HEK293T (cell line): ENCODE measurements at regions not wholly inside any gene's neighbourhood (a gene's known extent, or its start where the extent isn't known, plus 50 kb on each side); places are given as distances from the start of the nearest gene placed in this dataset.
A peak's percentile ranks its signal among the peaks of the same experiment; 100 is the strongest.

ENCODE experiments used
- CTCF ChIA-PET: fragments of 350-600 bp; formaldehyde crosslinking; extraction: SDS; loops from one replicate; lab custom pipeline; 2021; ENCODE audit warnings: antibody characterized with exemption, inconsistent platforms; lab: Yijun Ruan, JAX
- POLR2A ChIA-PET: fragments of 350-600 bp; formaldehyde crosslinking; extraction: SDS; loops from one replicate; lab custom pipeline; 2020; ENCODE audit warnings: antibody characterized with exemption, inconsistent platforms; lab: Yijun Ruan, JAX
- DNase-seq: peaks from one replicate; pipeline ENCODE4 v3.0.0; 2012; ENCODE audit warnings: mixed read lengths; ENCODE audit errors: extremely low spot score
- ARNT ChIP-seq: fragments of 450-650 bp; IDR thresholded peaks from 2 replicates; pipeline ENCODE4 v1.6.1; 2017; ENCODE audit warnings: mild to moderate bottlenecking
- BHLHE40 ChIP-seq: fragments of 450-650 bp; IDR thresholded peaks from 2 replicates; pipeline ENCODE4 v1.6.1; 2016; ENCODE audit warnings: mild to moderate bottlenecking, moderate library complexity, borderline replicate concordance
- CTBP1 ChIP-seq: fragments of 450-650 bp; IDR thresholded peaks from 2 replicates; pipeline ENCODE4 v1.6.1; 2016; ENCODE audit warnings: borderline replicate concordance
- ELF4 ChIP-seq: fragments of 450-650 bp; IDR thresholded peaks from 2 replicates; pipeline ENCODE4 v1.6.1; 2017; ENCODE audit warnings: antibody characterized with exemption
- FOXA1 ChIP-seq: fragments of 450-650 bp; IDR thresholded peaks from 2 replicates; pipeline ENCODE4 v1.6.1; 2016; ENCODE audit warnings: mild to moderate bottlenecking
- FOXK2 ChIP-seq: fragments of 450-650 bp; IDR thresholded peaks from 2 replicates; pipeline ENCODE4 v1.6.1; 2016; ENCODE audit warnings: mild to moderate bottlenecking
- FOXM1 ChIP-seq: fragments of 450-650 bp; IDR thresholded peaks from 2 replicates; pipeline ENCODE4 v1.6.1; 2017; ENCODE audit warnings: mild to moderate bottlenecking, borderline replicate concordance
- HDGF ChIP-seq: fragments of 450-650 bp; IDR thresholded peaks from 2 replicates; pipeline ENCODE4 v1.6.1; 2017; ENCODE audit warnings: antibody characterized with exemption, borderline replicate concordance
- L3MBTL2 ChIP-seq: fragments of 450-650 bp; conservative IDR thresholded peaks from 2 replicates; pipeline ENCODE4 v1.6.1; 2016; ENCODE audit warnings: mild to moderate bottlenecking
- LEF1 ChIP-seq: fragments of 450-650 bp; IDR thresholded peaks from 2 replicates; pipeline ENCODE4 v1.6.1; 2017; ENCODE audit warnings: mild to moderate bottlenecking, borderline replicate concordance
- NFRKB ChIP-seq: fragments of 450-650 bp; IDR thresholded peaks from 2 replicates; pipeline ENCODE4 v1.6.1; 2016; ENCODE audit warnings: mild to moderate bottlenecking, moderate library complexity
- SP1 ChIP-seq: fragments of 450-650 bp; IDR thresholded peaks from 2 replicates; pipeline ENCODE4 v1.6.1; 2017
- SUZ12 ChIP-seq: fragments of 450-650 bp; IDR thresholded peaks from 2 replicates; pipeline ENCODE4 v1.6.1; 2016; ENCODE audit warnings: mild to moderate bottlenecking
- TARDBP ChIP-seq: fragments of 450-650 bp; IDR thresholded peaks from 2 replicates; pipeline ENCODE4 v1.6.1; 2016
- ZNF384 ChIP-seq: fragments of 450-650 bp; IDR thresholded peaks from 2 replicates; pipeline ENCODE4 v1.6.1; 2016
- TF ChIP-seq, protein P1 (sequence below): fragments of 450-650 bp; IDR thresholded peaks from 2 replicates; pipeline ENCODE4 v1.6.1; 2016

DNA sequence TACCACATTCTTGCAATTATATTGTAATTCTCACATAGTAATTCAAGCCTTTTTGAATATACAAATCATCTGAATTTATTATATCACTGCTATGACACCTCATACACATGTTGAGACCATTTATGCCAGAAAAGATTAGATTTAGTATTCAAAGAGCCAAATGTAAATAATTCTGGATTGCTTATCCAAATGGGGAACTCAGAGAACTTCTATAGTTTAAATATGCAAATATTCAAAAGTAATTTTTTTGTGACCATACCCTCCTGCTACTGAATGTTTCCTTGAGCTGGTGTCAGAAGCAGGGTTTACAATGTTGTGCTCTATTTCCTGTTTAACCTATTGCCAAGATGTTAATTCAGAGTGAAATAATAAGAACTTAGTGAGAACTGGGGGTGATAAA lies 372.2 kb downstream of the TRIML1 start:
- ChIA-PET POLR2A (no interaction called here), CTCF (no interaction called here)
- TF ChIP-seq, protein P1, sequence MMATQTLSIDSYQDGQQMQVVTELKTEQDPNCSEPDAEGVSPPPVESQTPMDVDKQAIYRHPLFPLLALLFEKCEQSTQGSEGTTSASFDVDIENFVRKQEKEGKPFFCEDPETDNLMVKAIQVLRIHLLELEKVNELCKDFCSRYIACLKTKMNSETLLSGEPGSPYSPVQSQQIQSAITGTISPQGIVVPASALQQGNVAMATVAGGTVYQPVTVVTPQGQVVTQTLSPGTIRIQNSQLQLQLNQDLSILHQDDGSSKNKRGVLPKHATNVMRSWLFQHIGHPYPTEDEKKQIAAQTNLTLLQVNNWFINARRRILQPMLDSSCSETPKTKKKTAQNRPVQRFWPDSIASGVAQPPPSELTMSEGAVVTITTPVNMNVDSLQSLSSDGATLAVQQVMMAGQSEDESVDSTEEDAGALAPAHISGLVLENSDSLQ = no peak
- no peak for TF ChIP-seq BHLHE40
- TF ChIP-seq SP1 = no peak
- TF ChIP-seq LEF1 = no peak
- TF ChIP-seq FOXK2 = no peak
- TF ChIP-seq FOXA1 = no peak
- no peak for DNase-seq

DNA sequence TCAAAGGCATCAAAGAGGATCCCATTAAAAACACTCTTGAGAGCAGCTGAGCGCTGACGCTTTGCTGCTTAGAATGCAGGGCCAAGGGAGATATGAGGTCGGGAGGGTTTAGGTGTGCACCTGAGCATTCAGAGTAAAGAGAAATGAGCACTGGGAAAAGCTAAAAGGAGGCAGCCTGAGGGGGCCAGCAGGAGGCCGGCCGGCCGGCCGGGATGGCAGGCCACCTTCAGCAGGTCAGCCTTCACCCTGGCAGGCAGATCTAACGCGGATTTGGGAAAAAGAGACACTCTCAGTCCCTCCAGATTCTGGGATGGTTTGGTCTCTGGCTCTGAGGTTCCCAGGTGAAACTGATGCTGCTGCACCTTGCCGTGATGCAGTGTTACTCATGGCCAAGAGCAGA lies 393.5 kb downstream of the TRIML1 start:
- ChIA-PET CTCF (no interaction called here), POLR2A (no interaction called here)
- TF ChIP-seq HDGF (no peak), ELF4 (no peak), FOXK2 (no peak), FOXM1 (no peak), NFRKB (no peak), BHLHE40 (no peak), SUZ12 (no peak), SP1 (no peak), ARNT (no peak), FOXA1 (no peak), CTBP1 (no peak), ZNF384 (no peak), L3MBTL2 (no peak), TARDBP (no peak), LEF1 (no peak)
- TF ChIP-seq, protein P1 = no peak
- no peak for DNase-seq

DNA sequence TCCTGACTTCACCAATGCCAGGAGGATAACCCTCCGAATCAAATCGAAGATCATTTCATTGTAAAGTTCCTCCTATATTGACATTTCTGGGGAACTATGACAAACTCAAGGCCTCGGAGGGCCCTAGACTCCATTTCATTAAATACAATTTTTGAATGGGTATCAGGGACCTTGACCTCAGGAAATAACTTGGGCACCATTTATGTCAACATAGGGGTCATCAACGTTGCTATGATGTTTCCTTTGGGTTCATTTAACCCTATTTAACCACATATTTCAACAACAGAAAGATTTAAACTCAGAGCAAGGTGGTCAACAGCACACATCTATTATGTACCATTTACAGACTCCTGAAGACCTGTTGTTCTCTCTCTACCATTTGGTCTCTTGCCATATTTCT lies 395.1 kb downstream of the TRIML1 start:
- TF ChIP-seq BHLHE40 = no peak
- no peak for TF ChIP-seq CTBP1
- TF ChIP-seq SP1 = no peak
- no peak for TF ChIP-seq SUZ12
- no peak for TF ChIP-seq ZNF384
- no peak for TF ChIP-seq L3MBTL2
- no peak for TF ChIP-seq ARNT
- no peak for TF ChIP-seq NFRKB
- no peak for TF ChIP-seq HDGF
- TF ChIP-seq LEF1 = no peak
- TF ChIP-seq FOXM1 = no peak
- no peak for TF ChIP-seq TARDBP
- TF ChIP-seq, protein P1 = no peak
- TF ChIP-seq FOXA1 = no peak
- TF ChIP-seq ELF4 = no peak
- no peak for TF ChIP-seq FOXK2
- ChIA-PET CTCF (no interaction called here), POLR2A (no interaction called here)
- DNase-seq = no peak

DNA sequence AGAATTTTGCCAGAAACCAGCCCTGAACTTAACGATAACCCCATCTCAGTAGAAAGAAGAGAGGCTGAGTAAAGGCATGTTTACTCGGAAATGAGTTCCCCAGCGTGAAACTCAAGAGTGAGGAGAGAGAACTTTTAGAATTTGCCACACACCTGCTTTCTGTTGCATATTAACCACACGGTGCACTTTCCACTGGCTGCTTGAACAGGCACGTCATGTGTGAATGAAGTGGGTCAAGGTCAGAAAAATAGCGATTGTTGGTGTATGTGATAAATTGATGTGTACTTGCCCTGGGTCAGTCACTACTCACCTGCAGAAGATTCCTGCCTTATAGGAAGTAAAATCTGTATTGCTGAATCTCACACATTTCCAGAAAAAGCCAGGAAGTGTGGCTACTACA lies 395.7 kb downstream of the TRIML1 start:
- CTCF ChIA-PET = no interaction called here

DNA sequence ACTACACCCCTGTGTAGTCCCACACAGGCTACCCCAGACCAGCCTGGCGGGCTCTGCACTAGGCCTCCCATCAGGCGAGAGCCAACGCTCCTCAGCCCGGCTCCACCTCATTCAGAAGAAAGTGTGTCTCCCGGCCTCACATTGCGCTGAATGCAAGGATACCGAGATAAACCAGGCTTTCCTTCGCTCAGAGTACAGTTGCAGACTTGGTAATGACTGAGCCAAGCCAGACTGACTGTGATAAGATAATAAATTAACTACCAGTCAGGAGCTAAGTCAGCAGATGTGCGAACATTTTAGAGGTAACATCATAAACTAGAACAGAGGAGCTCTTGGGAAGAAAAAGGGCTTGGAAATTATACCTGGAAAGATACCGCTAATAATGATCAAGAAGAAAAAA lies 397.6 kb downstream of the TRIML1 start:
- TF ChIP-seq SUZ12 = no peak
- ChIA-PET CTCF (no interaction called here), POLR2A (no interaction called here)
- DNase-seq = no peak

More for the DNA sequence above, 395.7 kb downstream of the TRIML1 start:
- DNase-seq = no peak
- POLR2A ChIA-PET = no interaction called here
- TF ChIP-seq CTBP1 (no peak), BHLHE40 (no peak), L3MBTL2 (no peak), HDGF (no peak), FOXK2 (no peak), SP1 (no peak), FOXM1 (no peak), ARNT (no peak), NFRKB (no peak), TARDBP (no peak), ZNF384 (no peak), FOXA1 (no peak), ELF4 (no peak), SUZ12 (no peak), LEF1 (no peak)
- TF ChIP-seq, protein P1 = no peak

DNA sequence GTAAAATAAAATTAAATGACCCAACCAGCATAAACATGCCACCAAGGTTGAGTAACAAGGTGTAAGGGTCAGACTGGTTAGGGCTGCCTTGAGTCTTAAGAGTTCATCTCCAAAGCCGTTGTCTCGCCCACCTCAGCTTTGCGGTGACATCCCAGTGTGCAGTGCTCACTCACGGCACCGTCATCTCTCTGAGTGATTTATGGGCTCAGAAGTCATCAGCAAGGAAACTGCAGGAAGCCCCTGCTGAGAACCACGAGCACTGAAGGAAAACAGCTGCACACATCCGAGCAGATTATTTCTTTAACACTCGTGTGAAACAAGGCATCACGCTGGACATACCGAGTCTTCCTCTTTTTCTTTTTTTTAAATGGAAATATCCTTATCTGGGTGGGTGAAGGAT lies 411.1 kb downstream of the TRIML1 start:
- ChIA-PET POLR2A (no interaction called here), CTCF (interaction anchor here (0.7 kb wide), 1 partner anchor 668 kb away, joined by 3 read pairs; no protein-coding TSS in a partner anchor)

More for the DNA sequence above, 411.1 kb downstream of the TRIML1 start:
- TF ChIP-seq, protein P1 = peak; percentile 65
- TF ChIP-seq FOXA1 (no peak), NFRKB (no peak), LEF1 (no peak), BHLHE40 (no peak), ARNT (no peak), TARDBP (no peak), FOXK2 (no peak)
- DNase-seq = peak; percentile 5
